ENCODE measurements at regions not wholly inside any gene's neighbourhood (a gene's known extent, or its start where the extent isn't known, plus 50 kb on each side); places are given as distances from the start of the nearest gene placed in this dataset.

DNA sequence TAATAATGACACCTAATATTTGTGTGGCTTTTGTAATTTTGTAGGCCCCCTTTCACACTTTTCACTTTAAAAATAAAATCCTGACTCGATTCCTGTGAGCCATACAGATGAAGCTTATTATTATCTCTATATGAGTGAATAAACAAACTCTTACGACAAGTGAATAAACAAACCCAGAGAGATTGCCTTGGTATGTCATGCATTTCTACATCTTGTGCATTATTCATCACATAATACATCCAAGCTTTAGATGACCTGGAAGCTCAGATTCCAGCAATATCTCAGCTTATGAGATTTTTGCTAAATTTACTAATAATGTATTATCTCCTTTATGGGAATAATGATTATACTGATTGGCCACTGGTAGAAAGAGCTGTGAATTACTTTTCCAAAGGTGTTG is 248.2 kb downstream of the TBX18 start:
- TF ChIP-seq CTCF (IDR thresholded peaks at IDR 0.05; ENCODE audit: extremely low read depth in 1 of 2, insufficient read depth in 1 of 2, low read depth in 1 of 2, low read length in 2 of 2) (no peak), POLR2A (IDR thresholded peaks at IDR 0.05; ENCODE audit: low read depth, low read length) (no peak), POLR2AphosphoS5 (IDR thresholded peaks at IDR 0.05; ENCODE audit: insufficient read depth, low read depth, low read length) (no peak), JUN (IDR thresholded peaks at IDR 0.05; ENCODE audit: borderline replicate concordance, insufficient read depth, insufficient read length, low read depth) (no peak), EZH2 (IDR thresholded peaks at IDR 0.05; ENCODE audit: borderline replicate concordance, low read depth, low read length, severe bottlenecking) (no peak), MAX (IDR thresholded peaks at IDR 0.05; ENCODE audit: insufficient read depth, insufficient read length) (no peak), GATA2 (IDR thresholded peaks at IDR 0.05; ENCODE audit: insufficient read depth, insufficient read length, low read depth, low read length) (no peak), MYC (IDR thresholded peaks at IDR 0.05; ENCODE audit: low read depth, low read length) (no peak)
